ENCODE measurements at regions not wholly inside any gene's neighbourhood (a gene's known extent, or its start where the extent isn't known, plus 50 kb on each side); places are given as distances from the start of the nearest gene placed in this dataset.

DNA sequence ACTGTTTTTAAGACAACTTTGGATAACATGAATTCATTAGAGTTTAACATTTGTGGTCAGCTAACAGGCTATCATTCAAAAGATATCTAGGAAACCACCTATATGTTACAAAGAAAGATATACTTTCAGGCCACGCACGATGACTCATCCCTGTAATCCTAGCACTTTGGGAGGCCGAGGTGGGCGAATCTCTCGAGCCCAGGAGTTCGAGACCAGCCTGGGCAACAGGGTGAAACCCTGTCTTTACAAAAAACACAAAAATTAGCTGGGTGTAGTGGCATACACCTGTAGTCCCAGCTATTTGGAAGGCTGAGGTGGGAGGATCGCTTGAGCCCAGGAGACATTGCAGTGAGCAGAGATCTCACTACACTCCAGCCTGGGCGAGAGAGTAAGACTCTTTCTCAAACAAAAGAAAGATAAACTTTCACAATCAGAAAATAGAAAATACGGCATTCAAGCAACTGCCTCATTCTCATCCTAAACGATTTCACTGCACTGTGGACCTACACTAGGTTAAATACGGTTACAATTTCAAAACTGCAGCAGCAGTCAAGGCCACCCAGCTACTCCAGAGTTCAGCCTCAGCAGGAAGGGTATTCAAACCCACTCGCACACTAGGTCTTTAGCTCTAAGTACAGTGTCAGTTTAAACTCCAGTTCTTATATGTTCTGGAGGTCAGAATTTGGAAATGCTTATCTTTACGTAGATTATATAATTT is 250.0 kb upstream of the SLC39A10 start:
- TF ChIP-seq EP300 (IDR thresholded peaks at IDR 0.05): no peak
- no peak for TF ChIP-seq POLR2AphosphoS5 (IDR thresholded peaks at IDR 0.05)
- no peak for TF ChIP-seq CTCF (IDR thresholded peaks at IDR 0.05)

Data from sigmoid colon (tissue), 4 donors.